ENCODE measurements at regions not wholly inside any gene's neighbourhood (a gene's known extent, or its start where the extent isn't known, plus 50 kb on each side); places are given as distances from the start of the nearest gene placed in this dataset.

GRCh38 chr10:10094691-10095090 lies 923.0 kb upstream of the CELF2 start:
- ChIA-PET POLR2A (no interaction called here), CTCF (no interaction called here)
- DNase-seq (ENCODE audit: low read depth, low spot score), result peak; percentile 11
- no peak overlapping the region for H3K27ac ChIP-seq (ENCODE audit: low read depth, low read length)
- H3K4me3 ChIP-seq (ENCODE audit: low read depth, low read length), result no peak overlapping the region
- H3K27me3 ChIP-seq (ENCODE audit: control insufficient read depth, insufficient read depth, low read length), result no peaks in the 10 kb centered on the region
- no peaks in the 10 kb centered on the region for H3K9me3 ChIP-seq (ENCODE audit: control insufficient read depth, insufficient read depth, low read length)
- TF ChIP-seq CTCF (IDR thresholded peaks at IDR 0.05; ENCODE audit: low read depth, low read length), result no peak

- CTCF ChIA-PET, result no interaction called here
- no peak for DNase-seq (ENCODE audit: low read depth, low spot score)
- H3K9me3 ChIP-seq (ENCODE audit: control insufficient read depth, insufficient read depth, low read length), result no peaks in the 10 kb centered on the region
- no peak overlapping the region for H3K27ac ChIP-seq (ENCODE audit: low read depth, low read length)
- no peak overlapping the region for H3K4me3 ChIP-seq (ENCODE audit: low read depth, low read length)
- POLR2A ChIA-PET, result no interaction called here
- H3K27me3 ChIP-seq (ENCODE audit: control insufficient read depth, insufficient read depth, low read length), result no peaks in the 10 kb centered on the region
- no peak for TF ChIP-seq CTCF (IDR thresholded peaks at IDR 0.05; ENCODE audit: low read depth, low read length)
Observed at GRCh38 chr10:10096296-10096695, 921.4 kb upstream of the CELF2 start.

- no peaks in the 10 kb centered on the region for H3K9me3 ChIP-seq (ENCODE audit: control insufficient read depth, insufficient read depth, low read length)
- no peak for TF ChIP-seq CTCF (IDR thresholded peaks at IDR 0.05; ENCODE audit: low read depth, low read length)
- no peaks in the 10 kb centered on the region for H3K27me3 ChIP-seq (ENCODE audit: control insufficient read depth, insufficient read depth, low read length)
- ChIA-PET POLR2A (no interaction called here), CTCF (interaction anchor here (0.5 kb wide), 1 partner anchor 27 kb away, joined by 3 read pairs; no protein-coding TSS in a partner anchor)
- no peak overlapping the region for H3K27ac ChIP-seq (ENCODE audit: low read depth, low read length)
- H3K4me3 ChIP-seq (ENCODE audit: low read depth, low read length), result no peak overlapping the region
- DNase-seq (ENCODE audit: low read depth, low spot score), result no peak
Observed at GRCh38 chr10:10096898-10097297, 920.8 kb upstream of the CELF2 start.

GRCh38 chr10:10101106-10101505 lies 916.6 kb upstream of the CELF2 start:
- no peak for DNase-seq (ENCODE audit: low read depth, low spot score)
- Histone ChIP-seq H3K4me3 (ENCODE audit: low read depth, low read length) (no peak overlapping the region), H3K27me3 (ENCODE audit: control insufficient read depth, insufficient read depth, low read length) (no peaks in the 10 kb centered on the region), H3K9me3 (ENCODE audit: control insufficient read depth, insufficient read depth, low read length) (no peaks in the 10 kb centered on the region), H3K27ac (ENCODE audit: low read depth, low read length) (no peak overlapping the region)
- CTCF ChIA-PET, result no interaction called here
- POLR2A ChIA-PET, result no interaction called here
- TF ChIP-seq CTCF (IDR thresholded peaks at IDR 0.05; ENCODE audit: low read depth, low read length), result no peak

GRCh38 chr10:10110844-10111490 lies 906.7 kb upstream of the CELF2 start:
- no peak for TF ChIP-seq CTCF (IDR thresholded peaks at IDR 0.05; ENCODE audit: low read depth, low read length)
- H3K9me3 ChIP-seq (ENCODE audit: control insufficient read depth, insufficient read depth, low read length), result no peaks in the 10 kb centered on the region
- no peak overlapping the region for H3K27ac ChIP-seq (ENCODE audit: low read depth, low read length)
- no peaks in the 10 kb centered on the region for H3K27me3 ChIP-seq (ENCODE audit: control insufficient read depth, insufficient read depth, low read length)
- no peak overlapping the region for H3K4me3 ChIP-seq (ENCODE audit: low read depth, low read length)
- no peak for DNase-seq (ENCODE audit: low read depth, low spot score)
- POLR2A ChIA-PET, result no interaction called here
- CTCF ChIA-PET, result no interaction called here

All from AG04450 (cell line).